OCI-LY1 (cell line): ENCODE measurements at regions not wholly inside any gene's neighbourhood (a gene's known extent, or its start where the extent isn't known, plus 50 kb on each side); places are given as distances from the start of the nearest gene placed in this dataset.

Source experiments
- EZH2 ChIP-seq: fragments of 200-600 bp; sonication (generic), shearing (Covaris generic); IDR thresholded peaks from 2 replicates; pipeline ENCODE4 v1.8.0; 2017; ENCODE audit warnings: borderline replicate concordance, mixed run types, mild to moderate bottlenecking, antibody characterized with exemption, low read length, moderate library complexity, mixed read lengths
- TF ChIP-seq, protein P1 (sequence below): fragments of 200-600 bp; sonication (generic), shearing (Covaris generic); IDR thresholded peaks from 2 replicates; pipeline ENCODE4 v1.5.1; 2017; ENCODE audit warnings: mild to moderate bottlenecking, antibody characterized with exemption, low read length, moderate library complexity, mixed read lengths

DNA sequence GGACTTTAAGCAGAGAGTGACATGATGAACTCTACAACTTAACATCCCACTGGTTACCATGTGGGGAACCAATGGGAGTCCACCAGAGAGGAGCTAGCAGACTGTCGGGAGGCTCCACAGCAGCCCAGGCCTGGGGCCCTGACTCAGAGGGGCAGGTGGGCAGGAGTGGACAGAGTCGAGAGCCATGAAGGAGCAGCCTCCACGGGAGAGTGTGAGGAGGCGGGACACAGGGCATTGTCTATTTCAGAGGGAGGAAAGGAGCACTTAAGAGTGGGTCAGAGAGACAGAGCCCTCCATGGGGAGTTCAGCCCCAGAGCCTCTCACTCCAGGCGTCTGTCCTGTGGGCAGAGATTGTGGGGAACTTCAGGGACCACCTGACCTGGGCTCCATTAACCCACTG is 118.7 kb downstream of the CYP26B1 start:
- TF ChIP-seq, protein P1, sequence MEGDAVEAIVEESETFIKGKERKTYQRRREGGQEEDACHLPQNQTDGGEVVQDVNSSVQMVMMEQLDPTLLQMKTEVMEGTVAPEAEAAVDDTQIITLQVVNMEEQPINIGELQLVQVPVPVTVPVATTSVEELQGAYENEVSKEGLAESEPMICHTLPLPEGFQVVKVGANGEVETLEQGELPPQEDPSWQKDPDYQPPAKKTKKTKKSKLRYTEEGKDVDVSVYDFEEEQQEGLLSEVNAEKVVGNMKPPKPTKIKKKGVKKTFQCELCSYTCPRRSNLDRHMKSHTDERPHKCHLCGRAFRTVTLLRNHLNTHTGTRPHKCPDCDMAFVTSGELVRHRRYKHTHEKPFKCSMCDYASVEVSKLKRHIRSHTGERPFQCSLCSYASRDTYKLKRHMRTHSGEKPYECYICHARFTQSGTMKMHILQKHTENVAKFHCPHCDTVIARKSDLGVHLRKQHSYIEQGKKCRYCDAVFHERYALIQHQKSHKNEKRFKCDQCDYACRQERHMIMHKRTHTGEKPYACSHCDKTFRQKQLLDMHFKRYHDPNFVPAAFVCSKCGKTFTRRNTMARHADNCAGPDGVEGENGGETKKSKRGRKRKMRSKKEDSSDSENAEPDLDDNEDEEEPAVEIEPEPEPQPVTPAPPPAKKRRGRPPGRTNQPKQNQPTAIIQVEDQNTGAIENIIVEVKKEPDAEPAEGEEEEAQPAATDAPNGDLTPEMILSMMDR: no peak
- no peak for TF ChIP-seq EZH2
